ENCODE measurements at regions not wholly inside any gene's neighbourhood (a gene's known extent, or its start where the extent isn't known, plus 50 kb on each side); places are given as distances from the start of the nearest gene placed in this dataset.

DNA sequence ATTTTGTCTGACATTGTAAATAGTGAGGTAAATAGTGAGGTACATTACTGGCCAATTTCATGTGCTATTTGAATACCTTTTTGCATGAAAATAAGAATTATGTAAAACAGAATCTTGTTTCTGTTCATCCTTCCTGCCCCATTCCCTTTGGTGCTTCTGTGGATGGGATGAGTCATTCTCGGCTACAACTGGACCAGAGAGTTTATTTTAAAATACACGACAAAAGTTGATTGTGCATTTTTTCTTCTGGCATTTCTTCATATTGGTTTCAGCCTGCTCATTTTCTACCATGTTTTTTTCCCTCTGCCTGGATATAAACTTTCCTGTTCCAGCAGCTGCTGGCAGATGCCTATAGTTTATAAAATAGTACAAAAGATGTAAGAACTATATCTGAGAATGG is 107.5 kb downstream of the CYSLTR2 start:
- no peaks in the 10 kb centered on the region for H3K27me3 ChIP-seq (ENCODE audit: insufficient read depth, poor library complexity, severe bottlenecking)
- H3K27ac ChIP-seq (replicated peaks) = no peak overlapping the region
- DNase-seq (ENCODE audit: low read depth in 1 of 2, low spot score in 1 of 2) = no peak
- H3K4me3 ChIP-seq (replicated peaks; ENCODE audit: insufficient read depth, low read length) = no peak overlapping the region
- TF ChIP-seq, protein P1, sequence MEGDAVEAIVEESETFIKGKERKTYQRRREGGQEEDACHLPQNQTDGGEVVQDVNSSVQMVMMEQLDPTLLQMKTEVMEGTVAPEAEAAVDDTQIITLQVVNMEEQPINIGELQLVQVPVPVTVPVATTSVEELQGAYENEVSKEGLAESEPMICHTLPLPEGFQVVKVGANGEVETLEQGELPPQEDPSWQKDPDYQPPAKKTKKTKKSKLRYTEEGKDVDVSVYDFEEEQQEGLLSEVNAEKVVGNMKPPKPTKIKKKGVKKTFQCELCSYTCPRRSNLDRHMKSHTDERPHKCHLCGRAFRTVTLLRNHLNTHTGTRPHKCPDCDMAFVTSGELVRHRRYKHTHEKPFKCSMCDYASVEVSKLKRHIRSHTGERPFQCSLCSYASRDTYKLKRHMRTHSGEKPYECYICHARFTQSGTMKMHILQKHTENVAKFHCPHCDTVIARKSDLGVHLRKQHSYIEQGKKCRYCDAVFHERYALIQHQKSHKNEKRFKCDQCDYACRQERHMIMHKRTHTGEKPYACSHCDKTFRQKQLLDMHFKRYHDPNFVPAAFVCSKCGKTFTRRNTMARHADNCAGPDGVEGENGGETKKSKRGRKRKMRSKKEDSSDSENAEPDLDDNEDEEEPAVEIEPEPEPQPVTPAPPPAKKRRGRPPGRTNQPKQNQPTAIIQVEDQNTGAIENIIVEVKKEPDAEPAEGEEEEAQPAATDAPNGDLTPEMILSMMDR (IDR thresholded peaks at IDR 0.05; ENCODE audit: insufficient read depth, low read length) = no peak
- no peak for TF ChIP-seq SPI1 (IDR thresholded peaks at IDR 0.05; ENCODE audit: borderline replicate concordance, low read depth)
- TF ChIP-seq GABPA (IDR thresholded peaks at IDR 0.05; ENCODE audit: low read depth) = no peak
- TF ChIP-seq POLR2AphosphoS5 (IDR thresholded peaks at IDR 0.05; ENCODE audit: low read depth) = no peak

DNA sequence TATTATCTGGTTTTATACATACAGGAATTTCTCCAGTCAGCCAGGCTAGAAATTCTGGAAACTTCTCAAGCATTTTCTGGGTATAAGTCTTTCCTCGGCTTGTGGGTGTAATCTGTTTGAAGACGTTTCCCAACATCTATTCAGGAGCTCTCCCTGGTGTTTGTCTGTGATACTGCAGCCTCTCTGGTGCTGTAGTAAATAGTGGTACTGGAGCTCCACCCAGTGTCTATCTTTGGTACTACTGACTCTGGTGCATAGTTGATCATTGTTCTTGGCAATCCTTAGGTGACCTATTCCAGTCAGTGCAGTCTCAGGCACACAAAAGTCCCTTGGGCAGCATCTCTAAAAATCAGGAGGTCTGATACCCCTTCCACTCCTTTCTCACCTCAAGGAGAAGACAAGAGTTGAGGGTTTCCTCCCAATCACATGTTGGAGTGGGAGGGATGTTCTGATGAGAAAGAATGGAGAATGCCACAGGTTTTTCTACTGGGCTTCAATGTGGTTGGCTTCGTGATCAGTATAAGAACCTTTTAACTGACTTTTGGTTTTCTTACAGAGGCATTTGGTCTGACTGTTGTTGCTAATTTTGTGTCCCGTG is 115.5 kb downstream of the CYSLTR2 start:
- DNase-seq (ENCODE audit: low read depth in 1 of 2, low spot score in 1 of 2) = peak; percentile 70 to 92
- H3K27me3 ChIP-seq (ENCODE audit: insufficient read depth, poor library complexity, severe bottlenecking) = no peaks in the 10 kb centered on the region
- H3K4me3 ChIP-seq (replicated peaks; ENCODE audit: insufficient read depth, low read length) = no peak overlapping the region
- H3K27ac ChIP-seq (replicated peaks) = no peak overlapping the region
- TF ChIP-seq, protein P1 (IDR thresholded peaks at IDR 0.05; ENCODE audit: insufficient read depth, low read length) = peak; percentile 98
- no peak for TF ChIP-seq GABPA (IDR thresholded peaks at IDR 0.05; ENCODE audit: low read depth)

DNA sequence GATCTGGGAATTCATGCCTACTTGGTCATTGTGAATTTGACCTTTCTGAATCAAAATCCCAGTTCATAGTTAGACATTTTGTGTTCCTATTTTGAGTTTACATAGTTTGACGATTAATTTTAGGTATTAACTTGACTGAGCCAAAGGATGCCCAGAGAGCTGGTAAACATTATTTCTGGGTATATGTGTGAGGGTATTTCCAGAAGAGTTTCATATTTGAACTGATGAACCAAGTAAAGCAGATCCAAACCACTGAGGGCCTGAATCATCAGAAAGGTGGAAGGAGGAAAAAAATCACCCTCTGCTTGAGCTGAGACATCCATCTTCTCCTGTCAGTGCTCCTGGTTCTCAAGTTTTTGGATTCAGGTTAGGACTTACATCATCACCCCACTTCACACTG is 116.6 kb downstream of the CYSLTR2 start:
- no peak overlapping the region for H3K27ac ChIP-seq (replicated peaks)
- no peak for DNase-seq (ENCODE audit: low read depth in 1 of 2, low spot score in 1 of 2)
- no peak for TF ChIP-seq SPI1 (IDR thresholded peaks at IDR 0.05; ENCODE audit: borderline replicate concordance, low read depth)
- no peak for TF ChIP-seq POLR2AphosphoS5 (IDR thresholded peaks at IDR 0.05; ENCODE audit: low read depth)
- TF ChIP-seq GABPA (IDR thresholded peaks at IDR 0.05; ENCODE audit: low read depth) = no peak
- TF ChIP-seq, protein P2, sequence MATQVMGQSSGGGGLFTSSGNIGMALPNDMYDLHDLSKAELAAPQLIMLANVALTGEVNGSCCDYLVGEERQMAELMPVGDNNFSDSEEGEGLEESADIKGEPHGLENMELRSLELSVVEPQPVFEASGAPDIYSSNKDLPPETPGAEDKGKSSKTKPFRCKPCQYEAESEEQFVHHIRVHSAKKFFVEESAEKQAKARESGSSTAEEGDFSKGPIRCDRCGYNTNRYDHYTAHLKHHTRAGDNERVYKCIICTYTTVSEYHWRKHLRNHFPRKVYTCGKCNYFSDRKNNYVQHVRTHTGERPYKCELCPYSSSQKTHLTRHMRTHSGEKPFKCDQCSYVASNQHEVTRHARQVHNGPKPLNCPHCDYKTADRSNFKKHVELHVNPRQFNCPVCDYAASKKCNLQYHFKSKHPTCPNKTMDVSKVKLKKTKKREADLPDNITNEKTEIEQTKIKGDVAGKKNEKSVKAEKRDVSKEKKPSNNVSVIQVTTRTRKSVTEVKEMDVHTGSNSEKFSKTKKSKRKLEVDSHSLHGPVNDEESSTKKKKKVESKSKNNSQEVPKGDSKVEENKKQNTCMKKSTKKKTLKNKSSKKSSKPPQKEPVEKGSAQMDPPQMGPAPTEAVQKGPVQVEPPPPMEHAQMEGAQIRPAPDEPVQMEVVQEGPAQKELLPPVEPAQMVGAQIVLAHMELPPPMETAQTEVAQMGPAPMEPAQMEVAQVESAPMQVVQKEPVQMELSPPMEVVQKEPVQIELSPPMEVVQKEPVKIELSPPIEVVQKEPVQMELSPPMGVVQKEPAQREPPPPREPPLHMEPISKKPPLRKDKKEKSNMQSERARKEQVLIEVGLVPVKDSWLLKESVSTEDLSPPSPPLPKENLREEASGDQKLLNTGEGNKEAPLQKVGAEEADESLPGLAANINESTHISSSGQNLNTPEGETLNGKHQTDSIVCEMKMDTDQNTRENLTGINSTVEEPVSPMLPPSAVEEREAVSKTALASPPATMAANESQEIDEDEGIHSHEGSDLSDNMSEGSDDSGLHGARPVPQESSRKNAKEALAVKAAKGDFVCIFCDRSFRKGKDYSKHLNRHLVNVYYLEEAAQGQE (IDR thresholded peaks at IDR 0.05; ENCODE audit: insufficient replicate concordance, low read depth) = no peak
- TF ChIP-seq, protein P1 (IDR thresholded peaks at IDR 0.05; ENCODE audit: insufficient read depth, low read length) = no peak
- no peak overlapping the region for H3K4me3 ChIP-seq (replicated peaks; ENCODE audit: insufficient read depth, low read length)
- no peaks in the 10 kb centered on the region for H3K27me3 ChIP-seq (ENCODE audit: insufficient read depth, poor library complexity, severe bottlenecking)

DNA sequence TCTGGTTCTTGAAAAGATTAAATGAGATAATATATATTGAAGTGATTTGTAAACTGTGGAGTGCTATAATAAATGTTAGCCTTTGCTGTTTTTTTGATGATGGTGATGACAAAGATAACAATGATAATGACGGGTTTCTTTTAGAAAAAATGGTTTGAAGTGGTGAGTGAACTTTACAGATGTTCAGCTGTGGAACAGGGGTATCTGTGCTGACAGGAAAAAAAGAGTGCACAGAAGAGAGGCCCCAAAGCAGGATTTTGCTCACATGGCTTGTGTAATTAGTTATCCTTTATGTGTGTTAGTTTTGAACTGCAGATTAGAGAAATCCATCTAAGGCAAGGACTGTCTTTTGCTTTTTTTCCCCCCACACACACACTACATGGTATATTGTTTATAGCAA is 119.2 kb downstream of the CYSLTR2 start:
- H3K27ac ChIP-seq (replicated peaks) = no peak overlapping the region
- DNase-seq (ENCODE audit: low read depth in 1 of 2, low spot score in 1 of 2) = no peak
- TF ChIP-seq GABPA (IDR thresholded peaks at IDR 0.05; ENCODE audit: low read depth) (no peak), POLR2AphosphoS5 (IDR thresholded peaks at IDR 0.05; ENCODE audit: low read depth) (no peak), SPI1 (IDR thresholded peaks at IDR 0.05; ENCODE audit: borderline replicate concordance, low read depth) (no peak)
- TF ChIP-seq, protein P1 (IDR thresholded peaks at IDR 0.05; ENCODE audit: insufficient read depth, low read length) = no peak
- TF ChIP-seq, protein P2 (IDR thresholded peaks at IDR 0.05; ENCODE audit: insufficient replicate concordance, low read depth) = no peak
- H3K27me3 ChIP-seq (ENCODE audit: insufficient read depth, poor library complexity, severe bottlenecking) = no peaks in the 10 kb centered on the region
- H3K4me3 ChIP-seq (replicated peaks; ENCODE audit: insufficient read depth, low read length) = no peak overlapping the region

Measured in HL-60 (cell line).